ENCODE measurements at regions not wholly inside any gene's neighbourhood (a gene's known extent, or its start where the extent isn't known, plus 50 kb on each side); places are given as distances from the start of the nearest gene placed in this dataset.

DNA sequence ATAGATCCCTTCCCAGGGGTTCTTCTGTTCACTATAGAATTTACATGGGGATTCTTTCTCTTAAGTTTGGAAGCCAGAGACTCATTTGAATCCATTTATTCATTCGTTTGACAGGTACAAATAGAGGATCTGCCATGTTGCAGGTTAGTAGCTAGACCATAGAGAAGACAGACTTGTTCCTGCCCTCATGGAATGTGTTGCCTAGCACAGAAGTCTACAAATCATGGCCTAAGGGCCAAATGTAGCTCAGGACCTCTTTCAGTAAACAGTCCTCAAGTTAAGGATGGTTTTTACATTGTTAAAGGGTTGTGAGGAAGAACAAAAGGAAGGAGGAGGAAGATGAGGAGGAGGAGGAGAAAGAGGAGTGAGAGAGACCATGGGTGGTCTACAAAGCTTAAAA, 114.7 kb upstream of the SLC44A1 start:
- intact Hi-C loops (cut with DNase I), result no loop called here
- no peak for DNase-seq

DNA sequence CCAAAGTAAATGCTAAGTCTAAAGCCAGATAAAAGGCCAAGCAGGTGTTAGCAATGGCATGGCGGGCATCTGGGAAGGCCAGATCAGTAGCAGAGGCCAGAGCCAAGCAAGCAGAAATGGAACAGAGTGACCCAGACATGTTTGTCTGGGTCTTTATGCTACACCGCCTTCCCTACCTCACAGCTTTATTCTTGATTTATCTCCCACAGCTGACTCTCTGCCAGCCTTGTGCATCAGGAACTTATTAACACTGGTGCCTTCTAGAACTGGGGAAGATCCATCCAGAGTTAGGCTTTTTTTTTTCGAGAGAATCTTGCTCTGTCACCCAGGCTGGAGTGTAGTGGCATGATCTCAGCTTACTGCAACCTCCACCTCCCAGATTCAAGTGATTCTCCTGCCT, 112.5 kb upstream of the SLC44A1 start:
- intact Hi-C loops (cut with DNase I), result no loop called here

DNA sequence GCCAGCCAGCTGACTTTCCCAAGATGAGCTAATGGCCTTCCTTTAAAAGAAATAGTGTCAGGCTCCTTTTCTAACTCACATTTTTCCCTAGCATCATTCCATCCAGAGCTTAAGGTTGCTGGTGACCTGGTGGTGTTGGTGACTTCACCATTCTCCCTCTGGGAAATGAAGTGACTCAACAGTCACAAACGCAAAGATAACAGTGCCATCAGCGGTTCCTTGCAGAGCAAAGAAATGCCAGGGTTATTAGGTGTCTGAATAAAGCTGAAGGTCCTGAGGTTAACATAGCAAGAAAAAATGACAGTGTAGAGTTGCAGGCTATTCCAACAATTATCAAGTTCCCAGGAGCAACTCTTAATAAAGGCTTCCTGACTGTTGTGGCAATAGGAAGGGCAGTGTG, 111.8 kb upstream of the SLC44A1 start:
- intact Hi-C loops (cut with DNase I), result no loop called here
- DNase-seq, result no peak

More for the DNA sequence above, 112.5 kb upstream of the SLC44A1 start:
- no peak for DNase-seq

DNA sequence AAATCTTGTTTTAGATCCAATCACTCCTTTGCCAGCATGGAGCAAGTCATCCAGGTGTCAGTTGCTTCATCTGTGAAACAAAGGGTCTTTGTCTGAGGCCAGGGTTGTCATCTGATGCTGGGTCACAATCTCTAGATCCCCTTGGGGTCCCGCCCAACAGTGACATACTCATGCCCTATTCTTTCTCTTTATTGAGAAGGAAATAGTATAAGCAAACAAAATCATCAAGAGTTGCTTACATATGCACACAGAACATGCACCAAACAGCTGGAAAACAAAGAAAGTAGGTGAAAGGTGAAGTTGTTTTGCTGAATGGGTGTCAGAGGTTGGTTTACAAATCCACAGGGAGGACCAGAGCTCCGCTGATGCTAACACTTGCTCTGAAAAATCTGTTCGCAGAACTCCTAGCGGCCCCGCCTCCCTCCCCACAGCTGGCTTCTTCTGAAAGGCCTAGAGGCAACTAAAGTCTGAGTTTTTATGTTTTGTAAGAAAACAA, 106.1 kb upstream of the SLC44A1 start:
- peak in 1 of 42 donors; percentile 19 for DNase-seq
- intact Hi-C loops (cut with DNase I), result no loop called here

DNA sequence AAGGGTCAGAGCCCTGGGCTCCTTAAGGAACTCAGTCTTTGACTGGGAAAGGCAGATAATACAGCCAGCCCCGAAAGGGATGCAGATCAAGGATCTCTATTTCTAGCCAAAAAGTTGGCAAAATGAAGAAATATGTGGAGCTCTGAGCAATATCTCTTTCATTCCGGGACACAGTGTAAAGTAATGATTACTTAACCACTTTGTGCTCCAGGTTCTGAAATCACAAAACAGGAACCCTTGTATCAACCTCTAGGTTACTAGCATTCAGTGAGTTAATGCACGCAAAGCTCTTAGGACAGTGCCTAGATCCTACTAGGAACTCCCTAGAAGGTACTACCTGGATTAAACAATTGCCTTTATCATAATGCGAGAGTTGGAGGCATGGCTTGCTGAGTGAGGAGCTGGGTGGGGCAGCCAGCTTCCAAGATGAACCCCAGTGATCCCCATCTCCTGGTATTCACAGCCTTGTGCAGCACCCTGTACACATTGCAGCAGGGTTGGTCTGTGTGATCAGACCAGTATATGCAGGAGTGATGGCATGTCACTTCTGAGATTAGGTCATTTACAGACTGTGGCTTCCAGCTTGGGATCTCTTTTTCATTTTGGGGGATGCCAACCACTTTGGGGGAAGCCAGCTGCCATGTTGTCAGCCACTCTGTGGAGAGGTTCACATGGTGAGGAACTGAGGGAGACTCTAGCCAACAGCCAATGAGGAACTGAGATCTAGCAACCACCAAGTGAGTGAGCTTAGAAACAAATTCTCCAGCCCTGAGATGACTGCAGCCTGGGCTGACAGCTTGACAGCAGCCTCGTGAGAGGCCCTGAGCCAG, 103.1 kb upstream of the SLC44A1 start:
- intact Hi-C loops (cut with DNase I), result no loop called here
- no peak for DNase-seq

DNA sequence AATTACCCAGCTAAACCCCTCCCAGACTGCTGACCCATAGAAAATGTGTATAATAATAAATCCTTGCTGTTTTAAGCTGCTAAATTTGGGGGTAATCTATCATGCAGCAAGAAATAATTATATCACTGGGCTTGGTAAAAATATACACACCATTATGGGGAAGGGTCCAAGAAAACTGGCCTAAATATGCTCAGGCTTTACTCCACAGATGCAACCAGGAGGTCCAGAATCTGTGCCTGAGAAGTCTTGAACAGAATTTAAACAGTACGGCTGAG, 102.5 kb upstream of the SLC44A1 start:
- no peak for DNase-seq
- intact Hi-C loops (cut with DNase I), result no loop called here

DNA sequence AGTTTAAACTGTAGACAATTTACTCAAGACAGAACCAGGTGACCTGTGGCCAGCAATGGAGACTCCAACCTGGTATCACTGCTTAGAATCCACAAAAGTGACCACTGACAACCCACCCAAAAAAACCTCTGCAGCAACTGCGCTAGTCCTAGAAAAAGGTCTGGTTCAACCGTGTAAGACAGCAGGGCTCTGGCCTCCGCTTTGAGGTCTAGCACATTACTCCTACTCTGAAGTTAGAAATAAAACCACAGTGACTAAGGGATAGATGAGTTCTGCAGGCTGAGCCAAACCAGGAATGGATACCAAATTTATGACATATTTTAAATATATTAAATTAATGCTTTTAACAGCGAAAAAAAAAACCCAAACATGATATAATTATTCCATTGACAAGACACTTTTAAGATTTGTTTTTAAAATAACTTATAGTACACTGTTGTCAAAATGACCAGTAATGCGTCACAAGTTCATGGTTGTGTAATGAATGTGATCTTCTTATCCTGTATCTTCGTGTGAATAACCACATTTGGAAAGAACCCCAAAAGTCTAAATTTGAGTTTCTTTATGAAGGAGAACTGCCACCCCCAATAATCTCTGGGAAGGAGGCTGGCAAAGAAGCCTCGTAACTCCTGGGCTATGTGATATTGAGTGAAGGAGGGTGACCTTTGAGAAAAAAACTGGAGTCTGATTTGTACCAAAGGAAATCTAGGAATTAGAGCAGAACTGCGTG, 101.9 kb upstream of the SLC44A1 start:
- no peak for DNase-seq
- intact Hi-C loops (cut with DNase I), result no loop called here

DNA sequence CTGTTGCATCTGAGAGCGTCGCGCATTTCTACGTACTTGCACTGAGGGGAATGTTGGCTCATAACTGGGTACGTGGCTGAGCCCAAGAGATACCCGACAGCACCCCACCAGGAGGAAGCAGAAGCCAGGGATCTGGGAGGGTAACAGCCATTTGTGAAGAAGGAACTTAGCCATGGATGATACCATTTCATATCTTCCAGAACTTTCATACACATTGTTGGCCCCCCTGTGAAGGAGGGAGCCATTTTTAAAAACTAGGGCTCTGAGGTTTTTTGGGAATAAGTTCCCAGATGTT, 101.4 kb upstream of the SLC44A1 start:
- DNase-seq, result no peak
- intact Hi-C loops (cut with DNase I), result no loop called here

DNA sequence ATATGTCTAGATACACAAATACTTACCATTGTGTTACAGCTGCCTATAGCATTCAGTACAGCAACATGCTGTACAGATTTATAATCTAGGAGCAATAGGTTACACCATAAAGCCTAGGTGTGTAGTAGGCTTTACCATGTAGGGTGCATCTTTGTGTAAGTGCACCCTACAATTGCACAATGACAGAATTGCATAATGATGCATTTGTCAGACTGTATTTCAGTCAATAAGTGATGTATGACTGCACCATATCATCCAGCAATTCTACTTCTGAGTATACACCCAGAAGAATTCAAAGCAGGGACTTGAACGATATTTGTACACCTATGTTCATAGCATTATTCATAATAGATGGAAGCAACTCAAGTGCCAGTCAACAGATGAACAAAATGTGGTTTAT, 100.4 kb upstream of the SLC44A1 start:
- no peak for DNase-seq
- intact Hi-C loops (cut with DNase I), result no loop called here

DNA sequence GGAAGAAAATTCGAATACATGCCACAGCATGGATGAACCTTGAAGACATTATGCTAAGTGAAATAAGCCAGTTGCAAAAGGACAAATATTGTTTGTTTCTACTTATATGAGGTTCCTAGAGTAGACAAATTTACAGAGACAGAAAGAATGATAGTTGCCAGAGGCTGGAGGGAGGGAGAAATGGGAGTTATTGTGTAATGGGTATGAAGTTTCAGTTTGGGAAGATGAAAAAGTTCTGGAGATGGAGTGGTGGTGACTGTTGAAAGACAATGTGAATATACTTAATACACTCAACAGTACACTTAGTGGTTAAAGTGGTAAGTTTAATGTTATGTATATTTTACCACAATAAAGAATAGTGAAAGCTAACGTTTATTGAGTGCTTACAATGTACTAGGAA, 99.6 kb upstream of the SLC44A1 start:
- intact Hi-C loops (cut with DNase I), result no loop called here
- DNase-seq, result no peak

DNA sequence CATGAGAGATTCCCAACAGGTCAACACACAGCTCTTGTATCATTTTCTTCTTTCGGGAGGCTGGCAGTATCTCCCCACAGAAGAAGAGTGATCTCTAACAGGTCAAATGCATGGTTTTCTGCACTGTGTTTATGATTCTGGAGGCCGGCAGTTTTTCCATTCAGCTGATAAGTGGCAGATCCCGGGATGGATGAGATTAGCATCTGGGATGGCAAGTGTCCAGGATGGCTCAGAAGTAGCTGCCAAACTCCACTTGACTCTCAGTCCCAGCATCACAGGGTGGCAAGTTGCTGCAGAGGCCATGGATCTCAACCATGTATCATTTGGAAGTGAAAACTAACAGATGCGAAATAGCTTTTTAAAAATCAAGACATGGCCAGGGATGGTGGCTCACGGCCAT, 97.8 kb upstream of the SLC44A1 start:
- peak in 35 of 42 donors; percentile 16 to 81 (median 48) for DNase-seq

DNA sequence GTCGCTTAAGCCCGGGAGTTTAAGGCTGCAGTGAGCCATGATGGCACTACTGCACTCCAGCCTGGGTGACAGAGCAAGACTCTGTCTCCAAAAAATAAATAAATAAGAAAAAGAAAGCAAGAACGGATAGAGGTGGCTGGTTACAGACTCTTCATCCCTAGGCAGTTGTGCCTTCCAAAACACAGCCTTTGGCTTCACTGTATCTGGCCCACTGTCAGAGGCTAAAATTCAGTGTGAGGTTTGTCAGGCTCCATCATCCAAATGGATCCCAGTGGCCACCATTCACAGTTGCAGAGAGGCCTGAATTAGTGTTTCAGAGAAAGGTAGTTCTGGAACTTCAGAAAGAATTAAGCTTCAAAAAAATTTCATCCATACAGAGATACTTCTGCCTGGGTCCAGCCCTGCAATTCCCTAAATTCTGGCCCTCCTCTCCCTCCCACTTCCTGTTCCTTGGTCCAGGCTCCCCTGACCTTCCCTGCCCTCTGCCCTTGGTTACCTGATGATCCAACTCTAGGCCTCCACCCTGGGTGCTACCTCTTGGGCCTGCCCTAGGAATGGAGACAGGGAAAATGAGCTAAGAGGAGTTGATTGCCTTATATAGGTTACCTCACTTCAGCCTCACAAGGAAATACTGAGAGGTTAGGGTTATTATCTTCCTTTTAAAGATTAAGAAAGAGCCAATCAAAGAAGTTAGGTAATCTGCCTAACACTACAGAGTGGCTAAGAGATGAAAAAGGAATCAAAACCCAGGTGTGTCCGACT, 97.2 kb upstream of the SLC44A1 start:
- no peak for DNase-seq
- intact Hi-C loops (cut with DNase I), result no loop called here

More for the DNA sequence above, 97.8 kb upstream of the SLC44A1 start:
- intact Hi-C loops (cut with DNase I), result no loop called here

DNA sequence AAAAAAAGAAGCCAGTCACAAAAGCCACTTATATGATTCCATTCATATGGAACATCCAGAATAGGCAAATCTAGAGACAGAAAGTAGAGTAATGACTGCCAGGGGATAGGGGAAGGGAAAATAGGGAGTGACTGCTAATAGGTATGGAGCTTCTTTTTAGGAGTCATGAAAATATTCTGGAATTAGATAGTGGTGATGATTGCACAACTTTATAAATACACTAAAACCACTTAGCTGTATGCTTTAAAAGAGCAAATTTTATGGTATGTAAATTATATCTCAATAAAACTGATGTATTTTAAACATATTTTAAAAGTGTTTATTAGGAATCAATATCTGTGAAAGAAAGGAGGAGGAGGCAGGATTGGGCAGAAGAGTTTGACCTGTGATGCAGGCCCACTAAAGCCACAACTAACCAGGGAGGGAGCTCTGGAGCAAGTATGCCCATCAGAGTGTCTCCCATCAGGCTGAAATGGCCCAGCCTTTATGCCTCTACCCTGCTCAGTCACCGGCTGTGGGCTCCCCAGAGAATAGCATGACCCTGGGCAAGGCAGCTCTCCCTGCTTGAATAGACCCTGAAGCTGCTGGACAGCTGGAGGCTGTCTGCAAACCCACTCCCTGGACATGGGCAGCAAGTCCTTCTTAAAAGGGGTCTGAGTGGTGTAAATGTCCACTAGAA, 96.0 kb upstream of the SLC44A1 start:
- intact Hi-C loops (cut with DNase I), result no loop called here
- peak in 3 of 42 donors; percentile 17 to 36 (median 23) for DNase-seq

DNA sequence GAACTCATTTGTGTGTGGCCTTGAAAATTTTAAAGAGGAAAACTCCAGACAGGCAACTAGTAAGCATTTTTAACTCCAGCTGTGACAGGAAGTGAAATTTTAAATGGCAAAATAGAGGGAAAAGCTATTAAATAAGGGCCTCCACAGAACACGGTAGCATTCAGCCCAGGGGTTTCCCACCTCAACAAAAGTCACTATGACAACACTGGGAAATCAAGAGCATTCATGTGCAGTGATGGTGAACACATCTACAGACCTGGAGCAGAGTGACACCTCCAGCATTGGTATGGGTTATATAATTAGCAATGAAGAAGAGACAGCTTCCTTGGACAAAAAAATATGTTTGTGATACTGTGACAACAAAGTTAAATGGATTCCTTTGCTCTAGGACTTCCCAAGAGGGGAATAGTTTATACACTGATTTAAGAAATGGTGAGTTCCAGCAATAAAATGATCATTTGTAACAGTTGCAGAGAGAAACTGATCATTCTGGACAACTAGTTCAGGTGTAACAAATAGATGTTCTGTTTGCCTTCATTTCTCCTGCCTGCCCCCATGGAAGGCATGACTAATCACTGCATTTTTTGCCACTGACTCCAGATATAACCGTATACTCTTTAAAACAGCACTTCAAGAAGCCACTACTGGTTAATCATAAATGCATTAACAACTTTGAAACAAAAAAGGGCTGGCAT, 93.3 kb upstream of the SLC44A1 start:
- no peak for DNase-seq
- intact Hi-C loops (cut with DNase I), result loop anchor here (10.0 kb wide), 1 partner anchor 94 kb away; the partner anchor contains the start of gene SLC44A1

DNA sequence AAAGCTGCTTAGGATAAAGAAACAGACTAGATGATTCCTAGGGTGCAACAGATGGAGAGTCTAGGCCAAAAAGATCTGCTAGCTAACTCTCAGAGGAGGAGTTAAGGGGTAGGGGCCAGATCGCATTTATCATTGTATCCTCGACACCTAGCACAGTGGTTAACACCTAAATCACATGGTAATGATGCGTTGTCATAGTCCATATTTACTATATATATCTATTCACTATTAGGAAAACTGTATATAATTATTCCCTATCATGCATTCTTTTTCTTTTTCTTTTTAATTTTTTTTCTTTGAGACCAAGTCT, 92.8 kb upstream of the SLC44A1 start:
- intact Hi-C loops (cut with DNase I), result loop anchor here (10.0 kb wide), 1 partner anchor 93 kb away; the partner anchor contains the start of gene SLC44A1

DNA sequence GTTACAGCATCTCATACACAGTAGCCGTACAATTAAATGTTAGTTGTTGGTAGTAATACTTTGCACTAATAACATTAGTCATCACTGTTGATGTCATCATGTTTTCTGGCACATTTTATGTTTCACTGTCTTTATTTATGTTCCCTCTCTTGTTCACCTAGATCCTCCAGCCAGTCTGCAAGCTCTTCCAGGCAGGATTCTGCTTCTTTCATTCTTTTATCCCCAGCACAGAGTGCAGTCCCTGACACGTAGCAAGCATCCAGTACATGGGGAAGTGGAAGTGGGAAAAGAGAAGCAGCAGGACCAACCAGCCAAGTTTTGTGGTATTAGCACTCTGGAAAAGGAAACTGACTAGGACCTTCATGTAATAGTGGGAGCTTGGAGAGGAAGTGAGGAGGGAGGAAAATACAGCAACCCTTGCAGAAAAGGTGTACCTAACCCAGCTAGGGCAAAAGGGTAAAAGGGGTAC, 89.7 kb upstream of the SLC44A1 start:
- DNase-seq, result no peak
- intact Hi-C loops (cut with DNase I), result loop anchor here (5.0 to 10.0 kb wide), 4 partner anchors 90 to 292 kb away; partner anchors contain the start of genes ABCA1 and SLC44A1

More for the DNA sequence above, 92.8 kb upstream of the SLC44A1 start:
- DNase-seq, result no peak

DNA sequence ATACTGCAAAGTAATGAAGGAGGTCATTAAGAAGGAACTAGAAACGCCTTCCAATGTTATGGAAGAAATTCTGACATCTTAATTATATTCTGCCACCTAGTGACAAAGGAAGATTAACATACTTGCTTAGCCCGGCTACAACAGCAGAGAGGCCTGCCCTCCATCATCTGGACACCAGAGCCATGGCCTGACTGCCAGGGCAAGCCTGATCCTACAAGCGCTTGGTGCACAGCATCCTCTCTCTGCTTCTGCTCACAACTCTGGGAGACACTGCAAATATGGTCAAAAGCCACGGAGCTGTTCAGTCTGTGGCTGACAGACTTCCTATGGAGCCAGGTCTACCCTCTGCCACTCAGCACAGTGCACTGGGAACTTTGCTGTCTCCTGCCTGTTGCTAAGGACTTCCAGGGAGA, 87.3 kb upstream of the SLC44A1 start:
- peak; percentile 33 to 81 (median 62) for DNase-seq
- intact Hi-C loops (cut with DNase I), result loop anchor here (5.0 to 10.0 kb wide), 4 partner anchors 88 to 295 kb away; partner anchors contain the start of genes ABCA1 and SLC44A1

DNA sequence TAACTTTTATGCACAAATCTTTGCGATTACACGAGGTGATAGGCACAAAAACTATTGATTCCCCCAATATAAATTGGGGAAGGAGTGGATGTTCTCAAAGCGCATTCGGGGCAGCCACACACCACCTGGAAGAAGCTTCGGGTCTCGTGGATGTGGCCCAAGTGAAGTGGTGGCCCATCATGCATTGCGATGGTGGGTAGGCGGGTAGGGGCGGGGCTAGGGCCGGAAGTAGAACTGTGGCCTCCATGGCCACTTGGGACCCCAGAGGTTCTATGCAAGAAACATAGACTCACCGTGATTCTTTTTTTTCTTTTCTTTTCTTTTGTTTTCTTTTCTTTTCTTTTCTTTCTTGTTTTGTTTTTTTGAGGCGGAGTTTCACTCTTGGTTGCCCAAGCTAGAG, 86.4 kb upstream of the SLC44A1 start:
- DNase-seq, result no peak

More for the DNA sequence above, 86.4 kb upstream of the SLC44A1 start:
- intact Hi-C loops (cut with DNase I), result loop anchor here (5.0 to 10.0 kb wide), 4 partner anchors 87 to 296 kb away; partner anchors contain the start of genes ABCA1 and SLC44A1
